OCI-LY7 (cell line): ENCODE measurements at regions not wholly inside any gene's neighbourhood (a gene's known extent, or its start where the extent isn't known, plus 50 kb on each side); places are given as distances from the start of the nearest gene placed in this dataset.

Experiments
- EZH2phosphoT487 ChIP-seq: fragments of 200-600 bp; sonication (generic); IDR thresholded peaks from 2 replicates; pipeline ENCODE4 v1.6.1; 2018; ENCODE audit warnings: low read depth, borderline replicate concordance, mild to moderate bottlenecking, mixed run types, antibody characterized with exemption, low read length, moderate library complexity, mixed read lengths
- TF ChIP-seq, protein P1 (sequence below): fragments of 200-600 bp; sonication (generic); conservative IDR thresholded peaks from 2 replicates; pipeline ENCODE4 v1.5.1; 2014; ENCODE audit warnings: mild to moderate bottlenecking, antibody characterized with exemption, low read length, moderate library complexity, mixed read lengths

- TF ChIP-seq, protein P1, sequence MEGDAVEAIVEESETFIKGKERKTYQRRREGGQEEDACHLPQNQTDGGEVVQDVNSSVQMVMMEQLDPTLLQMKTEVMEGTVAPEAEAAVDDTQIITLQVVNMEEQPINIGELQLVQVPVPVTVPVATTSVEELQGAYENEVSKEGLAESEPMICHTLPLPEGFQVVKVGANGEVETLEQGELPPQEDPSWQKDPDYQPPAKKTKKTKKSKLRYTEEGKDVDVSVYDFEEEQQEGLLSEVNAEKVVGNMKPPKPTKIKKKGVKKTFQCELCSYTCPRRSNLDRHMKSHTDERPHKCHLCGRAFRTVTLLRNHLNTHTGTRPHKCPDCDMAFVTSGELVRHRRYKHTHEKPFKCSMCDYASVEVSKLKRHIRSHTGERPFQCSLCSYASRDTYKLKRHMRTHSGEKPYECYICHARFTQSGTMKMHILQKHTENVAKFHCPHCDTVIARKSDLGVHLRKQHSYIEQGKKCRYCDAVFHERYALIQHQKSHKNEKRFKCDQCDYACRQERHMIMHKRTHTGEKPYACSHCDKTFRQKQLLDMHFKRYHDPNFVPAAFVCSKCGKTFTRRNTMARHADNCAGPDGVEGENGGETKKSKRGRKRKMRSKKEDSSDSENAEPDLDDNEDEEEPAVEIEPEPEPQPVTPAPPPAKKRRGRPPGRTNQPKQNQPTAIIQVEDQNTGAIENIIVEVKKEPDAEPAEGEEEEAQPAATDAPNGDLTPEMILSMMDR, result no peak
- TF ChIP-seq EZH2phosphoT487, result no peak
Observed at GRCh38 chr5:97745817-97746216, 562.8 kb upstream of the RIOK2 start.
